OCI-LY1 (cell line): ENCODE measurements at regions not wholly inside any gene's neighbourhood (a gene's known extent, or its start where the extent isn't known, plus 50 kb on each side); places are given as distances from the start of the nearest gene placed in this dataset.

Source experiments
- EZH2 ChIP-seq: fragments of 200-600 bp; sonication (generic), shearing (Covaris generic); IDR thresholded peaks from 2 replicates; pipeline ENCODE4 v1.8.0; 2017; ENCODE audit warnings: borderline replicate concordance, mixed run types, mild to moderate bottlenecking, antibody characterized with exemption, low read length, moderate library complexity, mixed read lengths
- TF ChIP-seq, protein P1 (sequence below): fragments of 200-600 bp; sonication (generic), shearing (Covaris generic); IDR thresholded peaks from 2 replicates; pipeline ENCODE4 v1.5.1; 2017; ENCODE audit warnings: mild to moderate bottlenecking, antibody characterized with exemption, low read length, moderate library complexity, mixed read lengths

DNA sequence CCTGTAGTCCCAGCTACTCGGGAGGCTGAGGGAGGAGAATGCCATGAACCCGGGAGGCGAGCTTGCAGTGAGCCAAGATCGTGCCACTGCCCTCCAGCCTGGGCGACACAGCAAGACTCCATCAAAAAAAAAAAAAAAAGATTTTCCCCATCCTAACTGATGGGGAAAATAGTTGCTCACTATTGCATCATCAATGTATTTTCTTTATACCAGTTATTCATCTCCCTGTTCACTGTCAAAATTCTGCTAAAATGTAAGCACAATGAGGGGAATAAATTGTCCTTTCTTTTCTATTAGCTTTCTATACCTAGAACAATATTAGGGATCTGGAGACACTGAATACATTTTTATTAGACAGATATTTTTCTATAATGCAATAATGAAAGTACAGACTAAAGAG, 561.3 kb downstream of the CCER1 start:
- TF ChIP-seq, protein P1, sequence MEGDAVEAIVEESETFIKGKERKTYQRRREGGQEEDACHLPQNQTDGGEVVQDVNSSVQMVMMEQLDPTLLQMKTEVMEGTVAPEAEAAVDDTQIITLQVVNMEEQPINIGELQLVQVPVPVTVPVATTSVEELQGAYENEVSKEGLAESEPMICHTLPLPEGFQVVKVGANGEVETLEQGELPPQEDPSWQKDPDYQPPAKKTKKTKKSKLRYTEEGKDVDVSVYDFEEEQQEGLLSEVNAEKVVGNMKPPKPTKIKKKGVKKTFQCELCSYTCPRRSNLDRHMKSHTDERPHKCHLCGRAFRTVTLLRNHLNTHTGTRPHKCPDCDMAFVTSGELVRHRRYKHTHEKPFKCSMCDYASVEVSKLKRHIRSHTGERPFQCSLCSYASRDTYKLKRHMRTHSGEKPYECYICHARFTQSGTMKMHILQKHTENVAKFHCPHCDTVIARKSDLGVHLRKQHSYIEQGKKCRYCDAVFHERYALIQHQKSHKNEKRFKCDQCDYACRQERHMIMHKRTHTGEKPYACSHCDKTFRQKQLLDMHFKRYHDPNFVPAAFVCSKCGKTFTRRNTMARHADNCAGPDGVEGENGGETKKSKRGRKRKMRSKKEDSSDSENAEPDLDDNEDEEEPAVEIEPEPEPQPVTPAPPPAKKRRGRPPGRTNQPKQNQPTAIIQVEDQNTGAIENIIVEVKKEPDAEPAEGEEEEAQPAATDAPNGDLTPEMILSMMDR, result no peak
- no peak for TF ChIP-seq EZH2
